HG02852 (cell line): ENCODE measurements at regions not wholly inside any gene's neighbourhood (a gene's known extent, or its start where the extent isn't known, plus 50 kb on each side); places are given as distances from the start of the nearest gene placed in this dataset.
"Not testable (repeated sequence)": the region's sequence is repeated elsewhere in the genome, so short reads cannot be mapped to it uniquely, and the experiment has no call there.

Experiments
- ATAC-seq: cut with Tn5 transposase; IDR thresholded peaks from one replicate; pipeline ENCODE4 v1.9.1; 2021; ENCODE audit warnings: mild to moderate bottlenecking, moderate library complexity; ENCODE audit not compliant: unreplicated experiment

DNA sequence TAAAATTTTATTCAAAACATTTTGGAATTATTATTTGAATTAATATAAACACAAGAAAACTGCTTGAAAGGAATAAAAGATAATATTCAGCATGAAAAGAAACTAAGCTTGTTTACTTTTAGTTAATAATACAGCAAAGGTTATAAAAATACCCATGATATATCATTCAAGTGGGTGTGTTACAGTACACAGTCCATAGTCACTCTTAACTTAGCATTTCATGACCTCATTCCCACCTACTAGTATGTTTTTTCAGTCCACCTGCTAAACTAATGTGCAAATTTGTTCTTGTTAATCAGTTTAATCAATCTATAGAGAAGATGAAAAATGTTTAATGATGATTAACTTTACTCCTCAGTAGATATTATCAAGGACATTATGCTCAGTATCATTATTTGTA lies 841.4 kb upstream of the EPHA7 start:
- ATAC-seq, result no peak

DNA sequence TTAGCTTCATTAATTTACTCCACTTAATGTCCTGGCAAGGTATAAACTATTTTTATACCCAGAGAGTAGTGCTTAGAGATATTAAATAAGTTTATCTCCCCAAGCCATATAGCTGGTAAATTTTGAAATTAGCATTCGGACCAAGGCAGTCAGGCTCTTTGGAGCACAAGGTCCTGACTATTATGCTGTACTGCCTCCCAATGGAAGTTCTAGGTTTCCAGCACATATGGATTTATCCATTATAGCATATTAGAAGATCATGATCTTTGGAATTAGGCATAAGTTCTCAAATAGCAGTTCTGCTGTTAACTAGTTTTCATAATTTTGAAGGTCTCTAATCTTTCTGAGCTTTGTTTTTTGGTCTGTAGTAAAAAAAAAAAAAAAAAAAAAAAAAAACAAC lies 835.3 kb upstream of the EPHA7 start:
- no peak for ATAC-seq

GRCh38 chr6:94251878-94252277 lies 832.5 kb upstream of the EPHA7 start:
- no peak for ATAC-seq

DNA sequence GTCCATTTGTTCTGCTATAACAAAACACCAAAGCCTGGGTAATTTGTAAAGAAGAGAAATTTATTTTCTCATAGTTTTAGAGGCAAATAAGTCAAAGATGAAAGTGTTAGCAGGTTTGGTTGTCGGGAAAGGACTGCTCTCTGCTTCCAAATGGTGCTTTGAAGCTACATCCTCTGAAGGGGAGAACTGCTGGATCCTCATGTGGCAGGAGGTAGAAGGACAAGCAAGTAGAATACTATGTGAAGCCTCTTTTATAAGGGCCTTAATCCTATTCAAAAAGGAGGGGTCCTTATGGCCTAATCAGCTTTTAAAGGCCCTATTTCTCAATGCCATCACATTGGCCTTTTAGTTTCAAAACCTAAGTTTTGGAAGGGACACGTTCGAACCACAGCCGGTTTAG lies 826.0 kb upstream of the EPHA7 start:
- ATAC-seq, result no peak

- ATAC-seq, result peak; percentile 54
These were observed 819.5 kb upstream of the EPHA7 start for GRCh38 chr6:94238868-94239267.

- no peak for ATAC-seq
These were observed 808.4 kb upstream of the EPHA7 start for GRCh38 chr6:94227741-94228140.

DNA sequence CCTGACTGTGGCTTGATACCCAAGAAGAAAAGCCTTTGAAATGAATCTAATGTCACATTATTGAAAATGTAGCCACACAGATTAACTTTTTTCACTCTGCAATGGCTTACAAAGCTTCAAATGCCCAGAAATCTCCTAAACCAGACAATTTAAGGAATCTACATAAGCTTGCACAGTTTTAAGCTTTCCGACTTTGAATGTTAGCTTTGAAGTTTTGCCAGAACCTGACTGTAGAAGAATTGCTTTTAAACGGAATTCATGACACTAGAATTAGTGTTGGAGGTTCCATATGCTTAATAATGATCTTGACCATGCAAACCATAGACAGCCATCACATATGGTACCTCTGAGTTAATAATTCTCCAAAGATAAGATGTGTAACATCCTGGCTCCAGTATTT lies 798.5 kb upstream of the EPHA7 start:
- ATAC-seq, result no peak

- ATAC-seq, result no peak
These were observed 796.2 kb upstream of the EPHA7 start for GRCh38 chr6:94215552-94215951.

GRCh38 chr6:94213226-94213625 lies 793.9 kb upstream of the EPHA7 start:
- no peak for ATAC-seq

DNA sequence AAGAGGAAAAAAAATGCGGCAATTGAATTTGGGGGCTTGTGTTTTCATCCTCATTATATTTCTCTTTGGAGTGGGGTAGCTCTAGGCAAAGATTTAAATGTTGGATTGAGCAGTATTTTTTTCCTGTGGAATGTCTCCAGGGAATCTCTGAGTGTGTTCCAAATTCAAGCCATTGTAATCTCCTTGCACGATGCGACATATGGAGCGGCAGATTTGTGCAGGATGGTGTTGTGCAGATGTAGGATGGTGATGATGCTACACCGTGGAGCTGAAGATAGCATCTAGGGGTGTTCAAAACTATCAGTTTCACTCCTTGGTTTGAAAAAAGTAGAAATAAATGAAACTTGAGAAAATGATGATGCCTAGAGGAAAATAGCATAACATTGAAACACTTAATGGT lies 777.5 kb upstream of the EPHA7 start:
- ATAC-seq, result no peak

DNA sequence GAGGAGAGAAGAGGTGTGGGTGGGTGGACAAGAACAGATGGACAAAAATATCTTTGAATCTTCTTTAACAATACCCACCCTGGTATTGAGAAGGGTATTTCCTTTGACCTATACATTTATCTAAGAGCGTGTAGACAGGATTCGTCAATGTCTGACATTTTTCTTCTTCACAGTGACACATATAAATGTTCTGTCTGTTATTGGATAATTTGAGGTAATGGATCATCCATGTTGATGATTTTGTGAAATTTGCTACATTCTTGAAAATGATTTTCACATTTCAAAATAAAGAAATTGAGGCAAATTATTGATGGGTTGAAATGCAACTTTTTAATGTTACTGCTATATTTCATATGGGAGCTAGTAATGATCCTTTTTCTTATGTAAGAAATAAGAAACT lies 770.7 kb upstream of the EPHA7 start:
- ATAC-seq, result no peak

GRCh38 chr6:94184666-94185464 lies 765.5 kb upstream of the EPHA7 start:
- ATAC-seq, result no peak

DNA sequence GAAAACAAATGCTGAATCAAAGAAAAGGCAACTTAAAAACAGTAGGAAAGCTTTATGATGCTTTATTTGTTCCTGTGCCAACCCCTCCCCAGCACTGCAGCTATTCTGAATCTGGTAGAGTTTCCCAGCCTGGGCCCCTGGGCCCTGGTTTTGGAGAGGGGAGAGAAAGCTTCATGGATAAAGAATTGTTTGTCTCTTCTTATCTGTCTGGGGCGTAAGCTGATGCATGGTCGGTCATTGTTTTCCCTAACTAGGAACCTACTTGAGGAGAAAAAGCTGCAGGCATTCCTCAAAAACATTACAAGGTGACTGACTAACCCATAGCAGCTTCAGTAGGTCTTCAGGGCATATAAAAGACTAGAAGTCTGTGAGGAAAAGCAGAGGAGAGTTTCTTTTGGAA lies 758.1 kb upstream of the EPHA7 start:
- no peak for ATAC-seq

DNA sequence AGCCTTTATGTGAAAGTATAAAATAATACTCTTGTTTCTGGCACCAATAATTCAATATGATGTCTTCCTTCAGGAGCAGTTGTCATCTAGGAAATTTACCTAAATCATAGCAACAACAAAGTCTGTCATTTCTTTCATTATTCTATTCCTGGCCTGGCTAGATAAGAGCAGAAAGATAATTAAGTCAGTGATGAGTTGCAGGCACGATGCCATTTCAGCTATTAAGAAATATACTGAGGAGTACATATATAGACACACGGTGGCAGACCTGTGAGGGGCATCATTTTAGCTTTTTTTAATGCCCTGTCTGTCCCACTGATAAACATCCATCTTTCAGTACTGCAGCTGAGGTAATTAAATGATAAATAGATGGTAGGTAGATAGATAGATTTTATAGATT lies 756.1 kb upstream of the EPHA7 start:
- ATAC-seq, result no peak

DNA sequence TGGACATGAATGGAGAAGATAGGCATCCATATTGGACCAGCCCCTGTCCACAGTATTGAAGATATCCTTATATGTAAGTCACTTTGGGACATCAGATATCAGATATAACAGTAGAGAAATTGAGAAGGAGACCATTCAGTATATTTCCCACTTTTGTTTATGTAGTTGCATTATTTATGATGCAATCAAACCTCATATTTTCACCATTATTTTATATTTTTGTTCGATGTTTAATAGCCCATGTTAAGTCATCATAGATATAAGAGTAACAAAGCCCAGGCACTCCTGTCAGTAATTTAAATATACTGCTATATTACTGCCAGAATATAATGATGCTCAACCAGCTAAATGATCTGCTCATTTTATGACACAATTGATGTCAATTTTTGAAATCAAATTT lies 744.5 kb upstream of the EPHA7 start:
- no peak for ATAC-seq

DNA sequence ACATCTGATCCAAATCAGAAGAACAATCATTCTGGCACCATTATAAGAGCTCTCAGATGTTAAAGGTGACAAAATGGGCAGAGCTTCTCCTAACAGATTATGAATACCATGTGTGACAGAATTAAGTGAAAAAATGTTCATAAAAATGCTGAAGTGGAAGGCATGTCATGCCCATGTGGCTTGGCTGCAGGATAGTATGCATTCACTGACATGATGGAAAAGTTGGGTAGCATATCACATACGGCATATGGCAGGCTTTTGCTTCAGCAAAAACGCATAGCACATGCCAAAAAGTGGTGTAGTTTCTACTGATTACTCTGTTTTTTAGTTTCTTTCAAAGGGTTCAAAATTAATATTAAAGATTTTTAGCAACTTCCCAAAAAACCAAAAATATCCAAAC lies 731.5 kb upstream of the EPHA7 start:
- ATAC-seq, result no peak

- no peak for ATAC-seq
These were observed 725.4 kb upstream of the EPHA7 start for GRCh38 chr6:94144807-94145206.

DNA sequence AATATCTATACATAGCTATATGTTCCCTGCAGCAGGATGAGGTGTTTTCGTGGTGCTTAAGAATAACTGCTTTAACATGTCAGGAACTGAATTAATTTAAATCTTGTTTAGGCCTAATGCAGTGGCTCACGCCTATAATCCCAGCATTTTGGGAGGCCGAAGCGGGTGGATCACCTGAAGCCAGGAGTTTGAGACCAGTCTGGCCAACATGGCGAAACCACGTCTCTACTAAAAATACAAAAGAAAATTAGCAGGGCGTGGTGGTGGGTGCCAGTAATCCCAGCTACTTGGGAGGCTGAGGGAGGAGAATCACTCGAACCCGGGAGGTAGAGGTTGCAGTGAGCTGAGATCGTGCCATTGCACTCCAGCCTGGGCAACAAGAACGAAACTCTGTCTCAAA lies 717.8 kb upstream of the EPHA7 start:
- ATAC-seq, result not testable (repeated sequence)

- no peak for ATAC-seq
These were observed 713.7 kb upstream of the EPHA7 start for GRCh38 chr6:94133106-94133505.

GRCh38 chr6:94131271-94131670 lies 711.9 kb upstream of the EPHA7 start:
- ATAC-seq, result no peak

GRCh38 chr6:94130478-94130877 lies 711.1 kb upstream of the EPHA7 start:
- ATAC-seq, result no peak

GRCh38 chr6:94129926-94130325 lies 710.6 kb upstream of the EPHA7 start:
- no peak for ATAC-seq

DNA sequence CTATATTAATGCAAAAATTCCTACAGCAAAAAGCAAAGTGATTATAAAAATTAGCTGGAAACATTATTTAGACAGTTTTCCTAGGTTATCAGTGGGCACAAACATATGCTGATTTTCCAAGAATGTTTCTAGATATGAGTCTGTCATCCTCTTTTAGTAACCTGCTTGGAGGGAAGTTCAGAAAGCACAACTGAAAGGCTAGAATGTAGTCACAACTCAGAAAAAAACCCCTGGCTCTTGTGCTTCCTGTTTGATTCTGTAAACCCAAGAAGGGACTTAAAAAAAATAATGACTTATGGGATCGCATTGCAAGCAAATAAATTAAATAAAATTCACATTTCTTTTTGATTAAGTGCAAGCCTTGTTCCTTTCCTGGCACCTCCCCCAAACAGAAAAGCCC lies 708.4 kb upstream of the EPHA7 start:
- ATAC-seq, result peak; percentile 66
